Fibroblast of villous mesenchyme (primary cell): ENCODE measurements at regions not wholly inside any gene's neighbourhood (a gene's known extent, or its start where the extent isn't known, plus 50 kb on each side); places are given as distances from the start of the nearest gene placed in this dataset.

ENCODE experiments used
- DNase-seq: peaks from one replicate; pipeline ENCODE4 v3.0.0-alpha.2; 2010; ENCODE audit warnings: low read depth
- H3K4me3 ChIP-seq: 2 replicates; pipeline ENCODE4 v1.5.1; 2011; ENCODE audit warnings: low read depth, mild to moderate bottlenecking, low read length
- TF ChIP-seq, protein P1 (sequence below): IDR thresholded peaks from 2 replicates; pipeline ENCODE4 v1.5.1; 2012; ENCODE audit warnings: low read depth, mild to moderate bottlenecking, low read length; ENCODE audit not compliant: insufficient read depth

DNA sequence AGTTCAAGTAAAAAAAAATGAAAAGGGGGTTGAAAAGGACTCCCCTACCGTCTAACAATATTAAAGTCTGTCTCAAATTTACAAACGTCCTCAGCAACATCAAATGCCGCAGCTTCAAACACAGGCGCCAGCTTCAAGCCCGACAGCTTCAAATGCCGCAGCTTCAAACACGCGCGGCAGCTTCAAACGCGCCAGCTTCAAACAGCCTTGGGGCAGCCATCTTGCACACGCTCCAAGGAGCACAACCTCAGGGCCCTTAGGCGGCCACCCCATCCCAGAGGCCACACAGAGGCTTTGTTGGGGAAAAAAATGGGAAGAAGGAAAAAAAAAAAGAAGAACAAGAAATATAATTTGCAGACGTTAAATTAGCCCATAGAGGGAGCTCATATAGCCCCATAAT, 244.4 kb upstream of the VRK2 start:
- no peak overlapping the region for H3K4me3 ChIP-seq
- no peak for DNase-seq
- TF ChIP-seq, protein P1, sequence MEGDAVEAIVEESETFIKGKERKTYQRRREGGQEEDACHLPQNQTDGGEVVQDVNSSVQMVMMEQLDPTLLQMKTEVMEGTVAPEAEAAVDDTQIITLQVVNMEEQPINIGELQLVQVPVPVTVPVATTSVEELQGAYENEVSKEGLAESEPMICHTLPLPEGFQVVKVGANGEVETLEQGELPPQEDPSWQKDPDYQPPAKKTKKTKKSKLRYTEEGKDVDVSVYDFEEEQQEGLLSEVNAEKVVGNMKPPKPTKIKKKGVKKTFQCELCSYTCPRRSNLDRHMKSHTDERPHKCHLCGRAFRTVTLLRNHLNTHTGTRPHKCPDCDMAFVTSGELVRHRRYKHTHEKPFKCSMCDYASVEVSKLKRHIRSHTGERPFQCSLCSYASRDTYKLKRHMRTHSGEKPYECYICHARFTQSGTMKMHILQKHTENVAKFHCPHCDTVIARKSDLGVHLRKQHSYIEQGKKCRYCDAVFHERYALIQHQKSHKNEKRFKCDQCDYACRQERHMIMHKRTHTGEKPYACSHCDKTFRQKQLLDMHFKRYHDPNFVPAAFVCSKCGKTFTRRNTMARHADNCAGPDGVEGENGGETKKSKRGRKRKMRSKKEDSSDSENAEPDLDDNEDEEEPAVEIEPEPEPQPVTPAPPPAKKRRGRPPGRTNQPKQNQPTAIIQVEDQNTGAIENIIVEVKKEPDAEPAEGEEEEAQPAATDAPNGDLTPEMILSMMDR = no peak

DNA sequence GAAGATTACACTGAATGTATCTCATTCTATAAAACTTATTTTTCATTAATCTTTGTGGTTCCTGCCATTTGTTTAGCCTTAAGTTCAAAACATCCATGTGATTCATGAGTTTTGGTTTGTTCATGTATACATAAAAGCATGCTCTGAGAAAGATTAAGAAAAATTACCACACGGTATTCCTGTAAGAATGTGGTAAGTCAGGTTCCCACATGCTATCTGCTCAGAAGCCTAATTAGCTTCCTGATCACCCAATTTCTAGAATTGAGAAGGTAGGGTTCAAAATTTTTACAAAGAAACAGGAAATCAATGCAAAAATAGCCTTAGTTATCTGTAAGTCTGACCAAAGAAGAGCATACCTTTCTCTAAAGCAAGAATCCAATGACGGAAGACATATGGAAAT, 241.6 kb upstream of the VRK2 start:
- TF ChIP-seq, protein P1 = no peak
- no peak overlapping the region for H3K4me3 ChIP-seq
- no peak for DNase-seq

DNA sequence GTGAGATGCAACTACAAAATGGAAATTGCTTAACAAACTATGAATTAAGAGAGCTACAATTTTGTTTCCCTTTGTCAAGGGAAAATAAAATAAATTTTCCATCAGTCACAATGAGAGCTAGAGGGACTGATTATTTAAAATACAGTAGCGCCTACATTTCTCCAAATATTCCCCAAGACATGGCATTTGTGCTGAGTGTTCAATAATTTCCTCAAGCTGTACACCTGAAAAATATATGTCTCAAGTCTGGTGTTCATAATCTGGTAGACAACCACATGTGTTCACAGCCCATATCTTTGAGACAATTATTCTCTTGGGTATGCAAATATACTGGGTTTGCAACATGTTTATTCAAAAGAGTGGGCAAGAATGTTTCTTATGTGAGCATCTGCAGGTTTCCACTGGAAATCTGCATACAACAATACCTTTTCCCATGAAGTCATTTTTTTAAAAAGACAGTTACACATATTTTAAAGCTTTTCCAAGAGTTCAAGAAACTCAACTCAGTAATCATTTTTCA, 240.1 kb upstream of the VRK2 start:
- TF ChIP-seq, protein P1 = no peak
- no peak for DNase-seq
- no peak overlapping the region for H3K4me3 ChIP-seq

DNA sequence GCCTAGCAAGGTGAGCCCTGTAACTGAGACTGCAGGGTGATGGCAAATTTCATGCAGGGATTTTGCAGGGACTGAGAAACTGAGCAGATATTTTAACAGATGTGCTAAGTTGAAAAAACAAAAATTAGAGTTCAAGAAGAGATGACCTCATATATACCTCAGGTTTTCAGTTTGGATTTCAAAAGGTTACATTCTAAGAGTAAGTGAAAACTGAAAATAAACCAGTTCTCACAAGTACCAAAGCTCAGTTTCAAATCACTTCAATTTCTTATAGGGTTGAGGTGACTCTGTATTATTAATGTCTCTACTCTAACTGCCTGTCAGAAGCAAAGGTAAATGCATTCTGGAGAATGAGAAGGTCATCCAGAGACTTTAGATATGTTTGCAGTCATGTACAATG, 237.4 kb upstream of the VRK2 start:
- TF ChIP-seq, protein P1 = no peak
- no peak for DNase-seq
- H3K4me3 ChIP-seq = no peak overlapping the region

DNA sequence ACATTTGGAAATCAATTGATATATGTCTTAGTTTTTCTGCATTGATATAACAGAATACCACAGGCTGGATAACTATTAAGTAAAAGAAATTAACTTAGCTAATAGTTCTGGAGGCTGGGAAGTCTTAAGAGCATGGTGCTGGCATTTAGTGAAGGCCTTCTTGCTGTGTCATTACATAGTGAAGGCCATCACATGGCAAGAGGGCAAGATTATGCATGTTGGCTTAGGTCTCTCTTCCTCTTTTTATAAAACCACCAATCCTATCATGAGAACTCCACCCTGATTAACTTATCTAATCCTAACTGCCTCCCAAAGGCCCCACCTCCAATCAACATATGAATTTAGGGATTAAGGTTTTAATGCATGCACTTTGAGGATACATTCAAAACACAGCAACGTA, 225.5 kb upstream of the VRK2 start:
- no peak overlapping the region for H3K4me3 ChIP-seq
- DNase-seq = no peak
- TF ChIP-seq, protein P1 = no peak

DNA sequence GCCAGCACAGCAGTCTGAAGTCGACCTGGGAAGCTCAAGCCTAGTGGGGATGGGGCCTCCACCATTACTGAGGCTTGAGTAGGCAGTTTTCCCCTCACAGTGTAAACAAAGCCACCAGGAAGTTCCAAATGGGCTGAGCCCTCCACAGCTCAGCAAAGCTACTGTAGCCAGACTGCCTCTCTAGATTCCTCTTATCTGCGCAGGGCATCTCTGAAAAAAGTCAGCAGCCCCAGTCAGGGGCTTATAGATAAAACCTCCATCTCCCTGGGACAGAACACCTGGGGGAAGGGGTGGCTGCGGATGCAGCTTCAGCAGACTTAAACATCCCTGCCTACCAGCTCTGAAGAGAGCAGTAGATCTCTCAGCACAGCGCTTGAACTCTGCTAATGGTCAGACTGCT, 218.4 kb upstream of the VRK2 start:
- no peak overlapping the region for H3K4me3 ChIP-seq
- TF ChIP-seq, protein P1 = no peak
- DNase-seq = no peak

DNA sequence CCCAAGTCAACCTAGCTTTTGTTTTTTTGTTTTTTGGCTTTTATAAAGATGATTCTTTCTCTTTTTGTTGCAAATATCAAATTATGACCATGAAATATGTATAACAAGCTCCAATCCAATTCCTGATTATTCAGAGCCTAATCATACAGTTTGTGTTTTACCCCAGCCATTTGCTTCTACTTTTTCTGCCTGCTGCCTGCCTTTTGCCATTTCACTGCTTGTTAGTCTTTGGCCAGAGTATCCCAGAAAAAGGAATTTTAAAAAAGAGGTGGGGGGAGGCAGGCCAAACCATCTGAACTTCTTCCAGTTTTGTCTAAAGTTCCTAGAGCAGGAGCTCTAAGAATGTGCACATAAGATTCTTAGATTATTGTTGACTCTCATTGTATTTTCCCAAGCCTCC, 211.9 kb upstream of the VRK2 start:
- no peak overlapping the region for H3K4me3 ChIP-seq
- DNase-seq = no peak
- TF ChIP-seq, protein P1 = no peak
